HCT116 (cell line): ENCODE measurements at regions not wholly inside any gene's neighbourhood (a gene's known extent, or its start where the extent isn't known, plus 50 kb on each side); places are given as distances from the start of the nearest gene placed in this dataset.

Experiments used
- POLR2A ChIP-seq: IDR thresholded peaks from 2 replicates; pipeline ENCODE4 v1.7.0; 2011; ENCODE audit warnings: borderline replicate concordance; ENCODE audit not compliant: insufficient read depth, insufficient read length; ENCODE audit errors: extremely low read depth
- TF ChIP-seq, protein P1 (sequence below), 3 experiments: fragments of 200-600 bp in 1 of 3; sonication (generic) in 1 of 3; IDR thresholded peaks in 2 of 3; conservative IDR thresholded peaks in 1 of 3; 2 replicates each; pipeline ENCODE4 v1.5.1; 2012 to 2017; ENCODE audit warnings: low read depth in 2 of 3, low read length in 2 of 3, antibody characterized with exemption in 1 of 3, borderline replicate concordance in 1 of 3, control low read depth in 1 of 3, mild to moderate bottlenecking in 1 of 3, mixed read lengths in 1 of 3, mixed run types in 1 of 3, moderate library complexity in 1 of 3; ENCODE audit not compliant: insufficient read depth in 1 of 3

GRCh38 chr12:75765170-75766059, 254.0 kb upstream of the KRR1 start:
- TF ChIP-seq, protein P1, sequence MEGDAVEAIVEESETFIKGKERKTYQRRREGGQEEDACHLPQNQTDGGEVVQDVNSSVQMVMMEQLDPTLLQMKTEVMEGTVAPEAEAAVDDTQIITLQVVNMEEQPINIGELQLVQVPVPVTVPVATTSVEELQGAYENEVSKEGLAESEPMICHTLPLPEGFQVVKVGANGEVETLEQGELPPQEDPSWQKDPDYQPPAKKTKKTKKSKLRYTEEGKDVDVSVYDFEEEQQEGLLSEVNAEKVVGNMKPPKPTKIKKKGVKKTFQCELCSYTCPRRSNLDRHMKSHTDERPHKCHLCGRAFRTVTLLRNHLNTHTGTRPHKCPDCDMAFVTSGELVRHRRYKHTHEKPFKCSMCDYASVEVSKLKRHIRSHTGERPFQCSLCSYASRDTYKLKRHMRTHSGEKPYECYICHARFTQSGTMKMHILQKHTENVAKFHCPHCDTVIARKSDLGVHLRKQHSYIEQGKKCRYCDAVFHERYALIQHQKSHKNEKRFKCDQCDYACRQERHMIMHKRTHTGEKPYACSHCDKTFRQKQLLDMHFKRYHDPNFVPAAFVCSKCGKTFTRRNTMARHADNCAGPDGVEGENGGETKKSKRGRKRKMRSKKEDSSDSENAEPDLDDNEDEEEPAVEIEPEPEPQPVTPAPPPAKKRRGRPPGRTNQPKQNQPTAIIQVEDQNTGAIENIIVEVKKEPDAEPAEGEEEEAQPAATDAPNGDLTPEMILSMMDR (IDR thresholded peaks at IDR 0.05 in 2 of 3, conservative IDR thresholded peaks at IDR 0.05 in 1 of 3; ENCODE audit: borderline replicate concordance in 1 of 3, insufficient read depth in 1 of 3, low read depth in 2 of 3, low read length in 2 of 3): no peak
- no peak for TF ChIP-seq POLR2A
